SK-N-SH (cell line): ENCODE measurements at regions not wholly inside any gene's neighbourhood (a gene's known extent, or its start where the extent isn't known, plus 50 kb on each side); places are given as distances from the start of the nearest gene placed in this dataset.
A peak's percentile ranks its signal among the peaks of the same experiment; 100 is the strongest.

ENCODE experiments used
- CTCF ChIA-PET: fragments of 300-600, 350-600 bp; formaldehyde crosslinking; extraction: SDS; loops from one replicate; lab custom pipeline; 2021; lab: Yijun Ruan, JAX
- POLR2A ChIA-PET: fragments of 350-600 bp; sonication (Branson Sonifier 250); formaldehyde crosslinking; extraction: SDS; loops from one replicate; lab custom pipeline; 2020; ENCODE audit warnings: antibody characterized with exemption, inconsistent platforms; lab: Yijun Ruan, JAX
- DNase-seq: peaks from one replicate; pipeline ENCODE4 v3.0.0; 2012
- H2AFZ ChIP-seq: fragments of 200-600 bp; sonication (generic); 2 replicates; pipeline ENCODE4 v1.8.1; 2016; ENCODE audit warnings: antibody characterized with exemption, mild to moderate bottlenecking, low read depth
- H3F3A ChIP-seq: fragments of 200-600 bp; sonication (generic); replicated peaks from 2 replicates; pipeline ENCODE3; 2016; ENCODE audit warnings: antibody characterized with exemption, mild to moderate bottlenecking; ENCODE audit not compliant: insufficient read depth
- H3K27ac ChIP-seq, 2 experiments: fragments of 200-500 bp in 1 of 2; fragments of 200-600 bp in 1 of 2; sonication (Bioruptor generic) in 1 of 2; sonication (generic), shearing (Covaris generic) in 1 of 2; 2 replicates each; pipeline versions ENCODE4 v1.5.1 to v1.6.1; 2014 to 2016; ENCODE audit warnings: low read depth in 2 of 2, inconsistent platforms in 1 of 2, low read length in 1 of 2, mild to moderate bottlenecking in 1 of 2, mixed read lengths in 1 of 2
- H3K27me3 ChIP-seq: fragments of 200-600 bp; sonication (generic), shearing (Covaris generic); 2 replicates; pipeline ENCODE4 v1.6.1; 2016; ENCODE audit warnings: mixed run types; ENCODE audit not compliant: insufficient read depth
- H3K36me3 ChIP-seq, 2 experiments: fragments of 200-500 bp in 1 of 2; fragments of 200-600 bp in 1 of 2; sonication (Bioruptor generic) in 1 of 2; sonication (generic) in 1 of 2; replicated peaks in 1 of 2; 2 replicates each; pipeline versions ENCODE3 to v1.5.1; 2014 to 2016; ENCODE audit warnings: low read length in 1 of 2, mild to moderate bottlenecking in 1 of 2; ENCODE audit not compliant: insufficient read depth in 2 of 2, control insufficient read depth in 1 of 2
- H3K4me1 ChIP-seq, 2 experiments: fragments of 200-500 bp in 1 of 2; fragments of 200-600 bp in 1 of 2; sonication (Bioruptor generic) in 1 of 2; sonication (generic), shearing (Covaris generic) in 1 of 2; 2 replicates each; pipeline versions ENCODE4 v1.5.1 to v1.6.1; 2014 to 2016; ENCODE audit warnings: low read depth in 1 of 2, low read length in 1 of 2, mixed run types in 1 of 2; ENCODE audit not compliant: insufficient read depth in 2 of 2, control insufficient read depth in 1 of 2
- H3K4me2 ChIP-seq: fragments of 200-600 bp; sonication (generic), shearing (Covaris generic); 2 replicates; pipeline ENCODE4 v1.6.1; 2017; ENCODE audit warnings: mixed run types
- H3K4me3 ChIP-seq, 2 experiments: fragments of 200-500 bp in 1 of 2; fragments of 200-600 bp in 1 of 2; sonication (Bioruptor generic) in 1 of 2; sonication (generic), shearing (Covaris generic) in 1 of 2; 2 replicates each; pipeline versions ENCODE4 v1.5.1 to v1.8.1; 2014 to 2016; ENCODE audit warnings: low read depth in 2 of 2, inconsistent platforms in 1 of 2, low read length in 1 of 2, mild to moderate bottlenecking in 1 of 2, mixed read lengths in 1 of 2, moderate library complexity in 1 of 2
- H3K79me2 ChIP-seq: fragments of 200-600 bp; sonication (generic); 2 replicates; pipeline ENCODE4 v1.8.1; 2017; ENCODE audit warnings: mild to moderate bottlenecking; ENCODE audit not compliant: insufficient read depth
- H3K9ac ChIP-seq: fragments of 200-600 bp; sonication (generic); 2 replicates; pipeline ENCODE4 v1.6.1; 2017; ENCODE audit warnings: mixed run types
- H3K9me2 ChIP-seq: fragments of 200-600 bp; sonication (generic); 2 replicates; pipeline ENCODE4 v1.6.1; 2017; ENCODE audit warnings: mixed run types
- H3K9me3 ChIP-seq: fragments of 200-600 bp; sonication (generic); 2 replicates; pipeline ENCODE4 v1.6.1; 2017; ENCODE audit warnings: mixed run types, mild to moderate bottlenecking, moderate library complexity
- H4K20me1 ChIP-seq: fragments of 200-600 bp; sonication (generic); 2 replicates; pipeline ENCODE4 v1.6.1; 2017; ENCODE audit warnings: mild to moderate bottlenecking, mixed run types; ENCODE audit not compliant: insufficient read depth
- EP300 ChIP-seq, 2 experiments: IDR thresholded peaks; 2 replicates each; pipeline versions ENCODE4 v1.4.0 to v1.6.1; 2012; ENCODE audit warnings: borderline replicate concordance in 1 of 2, low read depth in 1 of 2, low read length in 1 of 2
- EZH2phosphoT487 ChIP-seq: fragments of 200-600 bp; sonication (generic); IDR thresholded peaks from 2 replicates; pipeline ENCODE4 v1.6.1; 2017; ENCODE audit warnings: low read depth, mixed run types, mild to moderate bottlenecking, antibody characterized with exemption, moderate library complexity, borderline replicate concordance
- FOSL2 ChIP-seq: IDR thresholded peaks from 2 replicates; pipeline ENCODE4 v1.4.0; 2012; ENCODE audit warnings: low read depth, mild to moderate bottlenecking, moderate library complexity, borderline replicate concordance
- GABPA ChIP-seq: IDR thresholded peaks from 2 replicates; pipeline ENCODE4 v1.4.0; 2012; ENCODE audit warnings: low read depth, mild to moderate bottlenecking
- GATA2 ChIP-seq: sonication (generic); formaldehyde crosslinking; IDR thresholded peaks from 2 replicates; pipeline ENCODE4 v1.5.0; 2020; ENCODE audit warnings: mild to moderate bottlenecking, missing genetic modification reagents
- IRF3 ChIP-seq: fragments of 150-350 bp; IDR thresholded peaks from 2 replicates; pipeline ENCODE4 v1.6.1; 2016; ENCODE audit warnings: mild to moderate bottlenecking, low read depth, low read length
- MXI1 ChIP-seq: IDR thresholded peaks from 2 replicates; pipeline ENCODE4 v1.6.1; 2012; ENCODE audit warnings: mild to moderate bottlenecking, low read depth, low read length, improper control_type of control experiment
- RAD21 ChIP-seq: IDR thresholded peaks from 2 replicates; pipeline ENCODE4 v1.6.1; 2012; ENCODE audit warnings: mild to moderate bottlenecking, low read length
- REST ChIP-seq: IDR thresholded peaks from 2 replicates; pipeline ENCODE4 v1.6.1; 2012; ENCODE audit warnings: mild to moderate bottlenecking, low read depth, low read length, moderate library complexity
- RFX5 ChIP-seq: IDR thresholded peaks from 2 replicates; pipeline ENCODE4 v1.6.1; 2012; ENCODE audit warnings: mild to moderate bottlenecking, improper control_type of control experiment, low read length
- RXRA ChIP-seq: IDR thresholded peaks from 2 replicates; pipeline ENCODE4 v1.4.0; 2012; ENCODE audit warnings: low read depth, mild to moderate bottlenecking, borderline replicate concordance
- TEAD4 ChIP-seq: IDR thresholded peaks from 2 replicates; pipeline ENCODE4 v1.4.0; 2012; ENCODE audit warnings: mild to moderate bottlenecking, borderline replicate concordance; ENCODE audit not compliant: insufficient read depth
- WGBS: methylation state at CpG from one replicate; pipeline ENCODE4 v1.1.6; 2017; ENCODE audit warnings: low lambda C conversion rate; 5-methylcytosine and 5-hydroxymethylcytosine counted together

DNA sequence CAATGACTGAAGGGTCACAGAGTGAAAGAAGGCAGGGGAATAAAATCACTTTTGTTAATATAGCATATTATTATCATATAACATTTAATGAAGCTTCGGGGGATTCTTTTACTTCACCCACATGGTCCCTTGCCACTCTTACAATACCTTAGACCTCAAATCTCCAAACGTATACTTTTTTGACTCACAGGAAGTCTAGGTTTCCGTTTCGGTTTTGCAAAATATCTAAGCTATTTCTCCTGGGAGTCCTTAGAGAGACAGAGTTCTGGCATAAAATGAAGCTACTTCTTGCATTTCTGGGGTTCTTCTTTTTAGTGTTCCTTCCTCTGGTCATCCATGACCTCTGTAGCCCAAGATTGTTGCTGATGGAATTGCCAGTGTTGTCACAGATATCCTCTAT is 590.5 kb upstream of the ATP2B1 start:
- DNase-seq: no peak
- POLR2A ChIA-PET: no interaction called here
- TF ChIP-seq GABPA (no peak), GATA2 (CRISPR knock-in tag) (no peak), REST (no peak), RAD21 (no peak), MXI1 (no peak), EZH2phosphoT487 (no peak), IRF3 (no peak), FOSL2 (no peak), RXRA (no peak), EP300 (IDR thresholded peaks at IDR 0.05; ENCODE audit: borderline replicate concordance in 1 of 2, low read depth in 1 of 2, low read length in 1 of 2) (no peak), TEAD4 (no peak)
- H3K79me2 ChIP-seq: no peaks in the 10 kb centered on the region
- no peak overlapping the region for H3K9ac ChIP-seq
- no peaks in the 10 kb centered on the region for H3K9me3 ChIP-seq
- no peaks in the 10 kb centered on the region for H4K20me1 ChIP-seq
- H3K27ac ChIP-seq: no peak overlapping the region
- 58% methylated on average over 4 of the region's 4 CpGs for WGBS
- CTCF ChIA-PET: no interaction called here
- H3K36me3 ChIP-seq: no peaks in the 10 kb centered on the region
- H3K4me2 ChIP-seq: no peak overlapping the region
- H3K4me3 ChIP-seq: no peak overlapping the region
- peaks cover 0 to 5% of the 10 kb centered on the region in 2 experiments; a peak in 3 of 4 replicates for H3K4me1 ChIP-seq
- H3F3A ChIP-seq: no peaks in the 10 kb centered on the region
- H2AFZ ChIP-seq: no peak overlapping the region
- H3K9me2 ChIP-seq: no peaks in the 10 kb centered on the region; the same call in 1 of the 2 replicates
- H3K27me3 ChIP-seq: no peaks in the 10 kb centered on the region

DNA sequence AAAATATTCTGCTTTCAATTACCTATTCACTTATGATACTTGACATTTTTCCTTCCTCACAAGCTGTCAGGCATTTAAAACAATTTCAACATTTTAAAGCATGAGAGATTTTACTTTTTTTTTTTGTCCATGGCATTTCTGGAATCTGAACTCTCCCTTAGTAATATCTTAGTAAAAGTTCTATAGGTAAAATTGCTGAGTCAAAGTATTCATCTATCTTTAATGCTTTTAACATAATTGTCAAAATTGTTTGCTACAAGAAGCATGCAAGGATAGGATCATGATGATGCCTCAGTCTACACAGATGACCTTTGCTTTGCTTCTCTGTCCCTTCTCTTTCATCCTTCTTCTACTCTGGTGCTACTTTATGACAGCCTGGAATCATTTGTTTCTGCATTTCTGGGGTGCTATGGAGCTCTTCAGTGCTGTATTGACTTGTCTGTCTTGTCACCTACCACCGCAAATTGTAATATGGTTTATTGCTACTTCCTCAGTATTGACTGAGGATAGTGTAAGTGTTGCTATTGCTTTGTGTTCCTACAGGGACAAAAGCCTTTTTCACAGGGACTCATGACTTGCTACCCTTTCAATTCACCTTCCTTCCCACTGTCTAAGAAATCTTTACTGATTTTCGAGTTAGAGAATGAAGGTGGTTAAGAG is 589.8 kb upstream of the ATP2B1 start:
- Histone ChIP-seq H3K4me2 (no peak overlapping the region), H3K27ac (peak overlapping the region in 1 of 2 experiments; percentile 39; a peak in 1 of 4 replicates), H3K9ac (no peak overlapping the region), H3K36me3 (no peaks in the 10 kb centered on the region), H3K4me3 (no peak overlapping the region), H3K79me2 (no peaks in the 10 kb centered on the region), H3F3A (no peaks in the 10 kb centered on the region), H3K9me3 (no peaks in the 10 kb centered on the region), H2AFZ (no peak overlapping the region), H3K4me1 (peaks cover 0 to 5% of the 10 kb centered on the region in 2 experiments; a peak in 3 of 4 replicates), H3K9me2 (no peaks in the 10 kb centered on the region; the same call in 1 of the 2 replicates), H4K20me1 (no peaks in the 10 kb centered on the region), H3K27me3 (no peaks in the 10 kb centered on the region)
- ChIA-PET CTCF (no interaction called here), POLR2A (no interaction called here)
- no peak for TF ChIP-seq RFX5
- WGBS: 68% methylated on average over 2 of the region's 2 CpGs
- DNase-seq: no peak
